HUES48 (cell line): ENCODE measurements at regions not wholly inside any gene's neighbourhood (a gene's known extent, or its start where the extent isn't known, plus 50 kb on each side); places are given as distances from the start of the nearest gene placed in this dataset.

ENCODE experiments used
- H3K27ac ChIP-seq: one replicate; pipeline ENCODE4 v1.7.0; 2013; ENCODE audit warnings: low read depth, low read length, inconsistent platforms
- H3K27me3 ChIP-seq: 2 replicates; pipeline ENCODE4 v1.6.1; 2013; ENCODE audit warnings: mild to moderate bottlenecking, low read length; ENCODE audit not compliant: control insufficient read depth, insufficient read depth
- H3K36me3 ChIP-seq: 2 replicates; pipeline ENCODE4 v1.6.1; 2013; ENCODE audit warnings: low read length; ENCODE audit not compliant: control insufficient read depth, insufficient read depth
- H3K4me1 ChIP-seq: 2 replicates; pipeline ENCODE4 v1.6.1; 2013; ENCODE audit warnings: mild to moderate bottlenecking, low read length; ENCODE audit not compliant: control insufficient read depth, insufficient read depth
- H3K4me3 ChIP-seq: 2 replicates; pipeline ENCODE4 v1.5.1; 2013; ENCODE audit warnings: mild to moderate bottlenecking, low read depth, low read length
- H3K9ac ChIP-seq: 2 replicates; pipeline ENCODE4 v1.6.1; 2013; ENCODE audit warnings: mild to moderate bottlenecking, low read depth, low read length, moderate library complexity
- H3K9me3 ChIP-seq: 2 replicates; pipeline ENCODE4 v1.6.1; 2013; ENCODE audit warnings: low read length; ENCODE audit not compliant: control insufficient read depth, insufficient read depth

DNA sequence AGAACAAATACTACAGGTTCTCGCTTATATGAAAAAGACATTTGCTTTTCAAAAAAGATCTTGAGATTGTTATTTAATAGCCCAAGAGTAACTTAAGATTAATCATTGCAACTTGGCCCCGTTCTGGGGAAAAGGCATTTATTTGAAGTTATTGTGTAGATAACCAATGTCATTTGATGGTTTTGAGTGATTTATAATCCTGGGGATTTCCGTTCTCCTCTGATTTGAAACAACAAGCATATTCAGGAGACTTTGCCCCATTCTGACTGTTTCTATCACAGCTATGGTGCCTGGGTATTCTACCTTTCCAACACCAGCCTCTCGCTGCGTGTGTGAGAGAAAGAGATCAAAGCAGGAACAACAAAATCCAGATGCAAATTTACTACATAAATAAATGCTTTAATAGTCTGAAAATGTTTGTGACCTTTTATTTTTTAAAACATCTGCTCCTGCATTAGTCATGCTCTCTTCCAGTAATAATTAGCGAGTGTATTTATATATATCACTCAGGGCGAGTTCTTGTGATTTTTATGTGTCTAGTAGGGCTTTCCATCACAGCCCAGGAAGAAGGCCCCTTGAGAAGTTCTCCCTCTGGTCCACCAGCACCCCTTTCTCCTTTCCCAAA, 197.9 kb upstream of the FOXQ1 start:
- Histone ChIP-seq H3K27ac (no peak overlapping the region), H3K9me3 (no peaks in the 10 kb centered on the region), H3K4me1 (peaks cover 5% of the 10 kb centered on the region; the same call in 1 of the 2 replicates), H3K9ac (no peak overlapping the region), H3K4me3 (no peak overlapping the region), H3K27me3 (peaks cover 14% of the 10 kb centered on the region), H3K36me3 (no peaks in the 10 kb centered on the region)

DNA sequence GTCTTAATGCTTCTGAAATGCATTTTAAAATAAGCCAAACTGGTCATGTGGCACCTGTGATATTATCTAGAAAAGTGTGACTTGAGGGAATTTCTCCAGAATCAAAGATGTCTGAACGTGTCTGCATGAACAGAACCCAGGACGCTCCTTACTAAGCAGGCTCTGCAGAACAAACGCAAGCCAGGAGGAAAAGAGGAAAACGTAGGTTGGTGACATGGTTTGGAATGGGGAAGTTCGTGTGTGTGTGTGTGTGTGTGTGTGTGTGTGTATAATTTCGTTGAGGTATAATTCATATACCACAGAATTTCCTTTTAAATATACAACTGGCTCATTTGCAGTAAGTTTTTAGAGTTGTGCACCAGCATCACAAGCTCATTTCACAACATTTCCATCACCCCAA, 200.5 kb upstream of the FOXQ1 start:
- Histone ChIP-seq H3K36me3 (no peaks in the 10 kb centered on the region), H3K4me1 (no peaks in the 10 kb centered on the region), H3K4me3 (no peak overlapping the region), H3K9ac (no peak overlapping the region), H3K27ac (no peak overlapping the region), H3K27me3 (peaks cover 40% of the 10 kb centered on the region), H3K9me3 (peaks cover 3% of the 10 kb centered on the region; the same call in 1 of the 2 replicates)

DNA sequence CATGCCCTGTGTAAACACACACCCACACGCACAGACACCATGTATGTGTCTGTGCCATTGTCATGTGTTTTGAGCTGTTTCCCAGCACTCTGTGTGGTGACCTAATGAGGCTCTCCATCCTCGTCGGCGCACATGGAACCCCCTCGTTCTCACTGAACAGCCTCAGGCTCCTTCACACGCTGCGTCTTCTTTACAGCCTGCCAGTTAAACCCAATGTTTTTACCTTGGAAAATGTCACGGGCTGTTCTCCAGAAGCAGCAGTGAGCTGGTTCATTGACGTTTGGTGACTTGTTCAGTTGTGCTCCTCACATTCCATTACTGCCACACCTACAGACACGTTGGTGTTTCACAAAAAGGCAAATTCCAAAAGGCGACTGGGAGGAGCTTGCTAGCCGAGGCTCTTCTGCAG, 201.0 kb upstream of the FOXQ1 start:
- Histone ChIP-seq H3K4me3 (no peak overlapping the region), H3K27me3 (peaks cover 45% of the 10 kb centered on the region), H3K9ac (no peak overlapping the region), H3K27ac (no peak overlapping the region), H3K4me1 (no peaks in the 10 kb centered on the region), H3K36me3 (no peaks in the 10 kb centered on the region), H3K9me3 (peaks cover 3% of the 10 kb centered on the region; the same call in 1 of the 2 replicates)

- no peak overlapping the region for H3K9ac ChIP-seq
- H3K36me3 ChIP-seq = no peaks in the 10 kb centered on the region
- H3K9me3 ChIP-seq = peaks cover 3% of the 10 kb centered on the region; the same call in 1 of the 2 replicates
- no peak overlapping the region for H3K27ac ChIP-seq
- peaks cover 52% of the 10 kb centered on the region for H3K27me3 ChIP-seq
- peaks cover 4% of the 10 kb centered on the region for H3K4me1 ChIP-seq
- no peak overlapping the region for H3K4me3 ChIP-seq
These were observed 201.7 kb upstream of the FOXQ1 start for GRCh38 chr6:1110164-1110563.

DNA sequence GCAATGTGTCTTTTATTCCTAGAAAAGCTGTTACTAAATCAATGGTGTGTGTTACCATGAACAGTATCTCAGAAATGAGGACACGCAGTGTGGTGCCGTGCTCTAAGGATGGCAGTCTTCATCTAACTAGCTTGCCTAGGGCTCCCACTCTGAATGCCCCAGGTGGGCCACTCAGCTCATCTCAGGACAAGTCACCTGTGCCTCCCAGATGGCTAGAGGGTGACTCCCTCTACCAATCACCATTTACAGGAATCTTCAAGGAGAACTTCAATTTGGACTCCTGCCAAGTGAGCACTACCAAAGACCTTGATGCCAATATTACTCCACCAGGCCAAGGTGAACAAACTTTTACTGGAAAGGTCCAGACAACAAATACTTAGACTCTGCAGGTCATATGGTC, 202.8 kb upstream of the FOXQ1 start:
- no peak overlapping the region for H3K27ac ChIP-seq
- H3K4me1 ChIP-seq = peaks cover 14% of the 10 kb centered on the region
- H3K36me3 ChIP-seq = no peaks in the 10 kb centered on the region
- H3K9ac ChIP-seq = no peak overlapping the region
- peaks cover 63% of the 10 kb centered on the region for H3K27me3 ChIP-seq
- peaks cover 3% of the 10 kb centered on the region; the same call in 1 of the 2 replicates for H3K9me3 ChIP-seq
- no peak overlapping the region for H3K4me3 ChIP-seq

DNA sequence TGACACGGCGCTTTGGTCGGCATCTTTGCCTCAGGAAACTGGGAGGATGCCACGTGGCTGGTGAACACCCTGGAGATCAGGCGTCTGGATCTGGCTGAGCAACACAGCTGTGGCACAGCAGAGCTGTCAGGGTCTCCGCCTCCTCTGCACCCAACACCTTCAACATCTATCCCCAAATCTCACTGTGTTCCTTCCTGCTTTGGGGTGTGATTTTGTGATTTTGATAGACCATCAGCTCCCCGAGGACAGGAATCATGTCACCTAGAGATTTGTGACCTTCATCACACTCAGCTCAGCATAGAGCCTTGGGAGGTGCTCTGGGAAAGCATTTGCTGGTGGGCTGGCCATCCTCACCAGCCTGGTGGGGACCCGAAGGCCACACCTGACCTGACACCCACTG, 203.7 kb upstream of the FOXQ1 start:
- Histone ChIP-seq H3K9ac (no peak overlapping the region), H3K9me3 (peaks cover 3% of the 10 kb centered on the region; the same call in 1 of the 2 replicates), H3K4me3 (no peak overlapping the region), H3K27ac (no peak overlapping the region), H3K4me1 (peaks cover 19% of the 10 kb centered on the region), H3K27me3 (peaks cover 72% of the 10 kb centered on the region), H3K36me3 (no peaks in the 10 kb centered on the region)

DNA sequence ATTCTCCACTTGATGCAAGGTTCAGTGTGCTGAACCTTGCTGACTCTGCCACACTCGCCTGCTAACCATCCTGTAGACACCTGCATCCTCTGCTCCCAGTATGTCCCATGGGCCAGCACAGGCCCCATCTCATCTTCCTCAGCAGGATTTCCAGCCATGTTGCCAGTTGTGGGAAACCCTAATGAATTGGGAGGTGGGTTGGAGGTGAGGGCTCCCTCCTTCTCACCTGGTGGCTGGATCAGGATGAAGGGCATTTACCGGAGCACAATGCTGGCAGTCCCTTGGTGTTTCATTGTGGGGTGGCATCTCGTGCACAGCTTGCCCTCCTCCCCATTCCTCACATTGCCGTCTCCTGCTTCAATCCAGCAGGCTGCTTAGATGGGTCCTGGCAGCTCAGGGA, 204.3 kb upstream of the FOXQ1 start:
- Histone ChIP-seq H3K27ac (no peak overlapping the region), H3K27me3 (peaks cover 78% of the 10 kb centered on the region), H3K9me3 (peaks cover 3% of the 10 kb centered on the region; the same call in 1 of the 2 replicates), H3K4me3 (no peak overlapping the region), H3K9ac (no peak overlapping the region), H3K4me1 (peaks cover 19% of the 10 kb centered on the region), H3K36me3 (no peaks in the 10 kb centered on the region)

DNA sequence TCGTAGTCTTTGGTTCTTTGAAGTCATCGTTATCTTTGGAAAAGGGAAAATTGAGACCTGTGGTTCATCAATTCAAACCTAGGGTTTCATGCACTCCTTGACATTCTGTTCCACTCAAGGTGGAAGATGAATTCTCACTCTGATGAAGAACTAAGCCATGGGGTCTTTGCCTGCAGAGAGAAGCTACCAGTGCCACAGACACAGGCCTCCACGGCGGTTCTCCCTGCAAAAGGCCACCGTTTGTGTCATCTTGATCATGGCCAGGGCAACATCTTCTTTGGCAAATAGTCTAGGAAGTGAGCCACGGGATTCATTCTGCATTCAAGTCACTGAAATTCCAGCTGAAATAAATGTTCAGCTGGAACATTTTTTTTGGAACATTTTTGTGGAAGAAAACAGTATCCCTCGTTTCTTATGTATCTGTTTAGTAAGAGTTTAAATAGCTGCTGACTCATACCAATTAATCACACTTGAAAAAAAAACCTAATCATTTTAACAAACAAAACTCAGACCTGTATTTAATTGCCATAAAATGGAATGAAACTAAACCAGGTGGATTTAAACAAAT, 206.0 kb upstream of the FOXQ1 start:
- Histone ChIP-seq H3K27me3 (peaks cover 92% of the 10 kb centered on the region), H3K9ac (no peak overlapping the region), H3K4me3 (no peak overlapping the region), H3K9me3 (peaks cover 3% of the 10 kb centered on the region; the same call in 1 of the 2 replicates), H3K4me1 (peaks cover 19% of the 10 kb centered on the region), H3K27ac (no peak overlapping the region), H3K36me3 (no peaks in the 10 kb centered on the region)

- H3K27me3 ChIP-seq = peaks cover 99% of the 10 kb centered on the region
These were observed 206.8 kb upstream of the FOXQ1 start for GRCh38 chr6:1104988-1105670.

DNA sequence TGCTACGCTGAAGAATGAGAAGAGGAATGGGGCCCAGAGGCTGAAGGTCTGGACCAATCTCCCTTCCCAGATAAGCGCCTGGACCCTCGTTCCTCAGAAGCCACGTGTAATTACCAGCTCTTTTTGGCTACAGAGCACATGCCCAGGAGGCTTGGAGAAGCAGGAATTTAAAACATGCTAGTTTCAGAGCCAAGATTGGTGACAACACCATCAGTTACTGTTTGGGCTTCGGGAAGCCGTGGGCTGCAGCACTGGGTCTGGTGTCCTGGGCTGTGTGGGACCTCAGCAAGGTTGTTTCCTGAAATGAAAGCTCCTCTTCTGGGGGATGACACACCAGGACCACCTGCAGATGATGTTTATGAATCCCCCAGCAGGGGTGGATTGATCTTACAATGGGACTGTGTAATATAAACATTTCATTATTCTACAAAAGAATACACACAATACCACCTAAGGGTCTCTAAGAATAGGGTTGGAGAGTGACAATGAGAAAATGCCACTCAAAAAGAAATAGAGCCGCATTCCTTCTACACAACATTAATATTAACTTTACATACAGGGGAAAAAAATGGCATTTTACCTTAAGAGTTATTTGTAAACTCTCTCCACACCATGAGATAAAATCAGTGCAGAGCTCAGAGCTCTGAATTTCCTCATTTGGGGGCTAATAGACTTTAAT, 207.8 kb upstream of the FOXQ1 start:
- H3K27ac ChIP-seq = peak overlapping the region; percentile 34
- H3K27me3 ChIP-seq = peaks cover 100% of the 10 kb centered on the region
- peaks cover 19% of the 10 kb centered on the region for H3K4me1 ChIP-seq
- no peaks in the 10 kb centered on the region for H3K36me3 ChIP-seq
- H3K4me3 ChIP-seq = no peak overlapping the region
- peaks cover 3% of the 10 kb centered on the region; the same call in 1 of the 2 replicates for H3K9me3 ChIP-seq
- no peak overlapping the region for H3K9ac ChIP-seq

More at GRCh38 chr6:1104988-1105670, 206.8 kb upstream of the FOXQ1 start:
- H3K9me3 ChIP-seq = peaks cover 3% of the 10 kb centered on the region; the same call in 1 of the 2 replicates
- no peaks in the 10 kb centered on the region for H3K36me3 ChIP-seq
- no peak overlapping the region for H3K27ac ChIP-seq
- peaks cover 19% of the 10 kb centered on the region for H3K4me1 ChIP-seq
- no peak overlapping the region; the same call in 1 of the 2 replicates for H3K4me3 ChIP-seq
- H3K9ac ChIP-seq = no peak overlapping the region
